ENCODE measurements at regions not wholly inside any gene's neighbourhood (a gene's known extent, or its start where the extent isn't known, plus 50 kb on each side); places are given as distances from the start of the nearest gene placed in this dataset.

DNA sequence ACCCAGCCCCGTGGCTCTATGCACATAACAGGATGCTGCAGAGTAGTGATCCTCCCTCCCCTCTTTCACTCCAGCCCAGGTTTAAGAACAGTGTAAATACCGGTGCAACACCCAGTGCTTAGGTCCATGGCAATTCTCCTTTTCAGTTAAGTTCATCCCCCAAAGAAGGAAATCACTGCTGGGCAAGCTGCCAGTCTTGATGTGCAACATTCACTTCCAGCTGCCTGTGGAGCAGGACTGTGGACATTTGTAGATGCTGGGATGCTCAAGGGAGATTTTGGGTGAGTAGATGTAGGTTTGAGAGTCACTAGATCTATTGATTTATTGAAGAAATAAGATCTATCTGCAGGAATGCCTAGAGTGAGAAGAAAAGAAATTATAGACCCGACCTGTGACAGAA, 294.3 kb upstream of the KIAA1217 start (continued):
- no peak for TF ChIP-seq CHD7 (IDR thresholded peaks at IDR 0.05; ENCODE audit: insufficient replicate concordance, low read length)
- TF ChIP-seq SUZ12 (IDR thresholded peaks at IDR 0.05; ENCODE audit: low read length), result no peak
